ENCODE measurements at regions not wholly inside any gene's neighbourhood (a gene's known extent, or its start where the extent isn't known, plus 50 kb on each side); places are given as distances from the start of the nearest gene placed in this dataset.

- H3K36me3 ChIP-seq (ENCODE audit: insufficient read depth, low read length) = no peaks in the 10 kb centered on the region
- H3K27ac ChIP-seq (ENCODE audit: low read depth, low read length) = no peak overlapping the region
- H3K36me3 Mint-ChIP-seq = no peaks in the 10 kb centered on the region
- DNase-seq = no peak
- H3K9me3 Mint-ChIP-seq = no peaks in the 10 kb centered on the region
- no peak overlapping the region for H3K4me3 Mint-ChIP-seq
- H3K27me3 ChIP-seq (ENCODE audit: insufficient read depth, low read length) = no peaks in the 10 kb centered on the region
- H3K27me3 Mint-ChIP-seq = peaks cover 8 to 11% of the 10 kb centered on the region in 2 donors
- CTCF ChIA-PET (ENCODE audit: partially characterized antibody) = no interaction called here
- POLR2A ChIA-PET (ENCODE audit: partially characterized antibody) = no interaction called here
- intact Hi-C loops (cut with micrococcal nuclease) = no loop called here
- H3K4me1 ChIP-seq (ENCODE audit: insufficient read depth, low read length) = no peaks in the 10 kb centered on the region
- H3K4me1 Mint-ChIP-seq = peaks cover 0 to 2% (median 0%) of the 10 kb centered on the region in 4 donors
- H3K27ac Mint-ChIP-seq = no peak overlapping the region
- no peaks in the 10 kb centered on the region for H3K9me3 ChIP-seq (ENCODE audit: control insufficient read depth in 1 of 2, low read length in 2 of 2)
- H3K4me3 ChIP-seq (ENCODE audit: low read length in 2 of 2) = no peak overlapping the region
Observed at GRCh38 chr12:131565267-131566015, 145.4 kb upstream of the SFSWAP start.

- Histone ChIP-seq H3K27ac (ENCODE audit: low read depth, low read length) (no peak overlapping the region), H3K4me3 (ENCODE audit: low read length in 2 of 2) (no peak overlapping the region), H3K27me3 (ENCODE audit: insufficient read depth, low read length) (no peaks in the 10 kb centered on the region), H3K9me3 (ENCODE audit: control insufficient read depth in 1 of 2, low read length in 2 of 2) (no peaks in the 10 kb centered on the region), H3K36me3 (ENCODE audit: insufficient read depth, low read length) (no peaks in the 10 kb centered on the region), H3K4me1 (ENCODE audit: insufficient read depth, low read length) (no peaks in the 10 kb centered on the region)
- intact Hi-C loops (cut with micrococcal nuclease) = no loop called here
- no peak for DNase-seq
- Mint-ChIP-seq H3K27me3 (peaks cover 8 to 14% of the 10 kb centered on the region in 2 donors), H3K4me3 (peak overlapping the region in 1 of 8 donors; percentile 9), H3K4me1 (peaks cover 0 to 2% (median 0%) of the 10 kb centered on the region in 4 donors), H3K9me3 (no peaks in the 10 kb centered on the region), H3K27ac (no peak overlapping the region), H3K36me3 (no peaks in the 10 kb centered on the region)
- ChIA-PET POLR2A (ENCODE audit: partially characterized antibody) (no interaction called here), CTCF (ENCODE audit: partially characterized antibody) (no interaction called here)
Observed at GRCh38 chr12:131568336-131568735, 142.6 kb upstream of the SFSWAP start.

GRCh38 chr12:131570596-131570995, 140.3 kb upstream of the SFSWAP start:
- ChIA-PET POLR2A (ENCODE audit: partially characterized antibody) (no interaction called here), CTCF (ENCODE audit: partially characterized antibody) (no interaction called here)
- Histone ChIP-seq H3K4me3 (ENCODE audit: low read length in 2 of 2) (no peak overlapping the region), H3K27ac (ENCODE audit: low read depth, low read length) (no peak overlapping the region), H3K4me1 (ENCODE audit: insufficient read depth, low read length) (no peaks in the 10 kb centered on the region), H3K36me3 (ENCODE audit: insufficient read depth, low read length) (no peaks in the 10 kb centered on the region), H3K9me3 (ENCODE audit: control insufficient read depth in 1 of 2, low read length in 2 of 2) (no peaks in the 10 kb centered on the region), H3K27me3 (ENCODE audit: insufficient read depth, low read length) (no peaks in the 10 kb centered on the region)
- DNase-seq = no peak
- Mint-ChIP-seq H3K9me3 (no peaks in the 10 kb centered on the region), H3K27me3 (peaks cover 6 to 12% of the 10 kb centered on the region in 2 donors), H3K36me3 (no peaks in the 10 kb centered on the region), H3K4me3 (no peak overlapping the region), H3K4me1 (no peaks in the 10 kb centered on the region), H3K27ac (no peak overlapping the region)
- intact Hi-C loops (cut with micrococcal nuclease) = no loop called here

- CTCF ChIA-PET (ENCODE audit: partially characterized antibody) = no interaction called here
- intact Hi-C loops (cut with micrococcal nuclease) = no loop called here
- no peak for DNase-seq
- POLR2A ChIA-PET (ENCODE audit: partially characterized antibody) = no interaction called here
- H3K4me1 ChIP-seq (ENCODE audit: insufficient read depth, low read length) = no peaks in the 10 kb centered on the region
- Mint-ChIP-seq H3K4me1 (no peaks in the 10 kb centered on the region), H3K36me3 (no peaks in the 10 kb centered on the region), H3K27ac (peak overlapping the region in 2 of 7 donors; percentile 2 to 25), H3K9me3 (no peaks in the 10 kb centered on the region), H3K4me3 (no peak overlapping the region), H3K27me3 (peaks cover 7 to 9% of the 10 kb centered on the region in 2 donors)
- H3K9me3 ChIP-seq (ENCODE audit: control insufficient read depth in 1 of 2, low read length in 2 of 2) = no peaks in the 10 kb centered on the region
- no peaks in the 10 kb centered on the region for H3K27me3 ChIP-seq (ENCODE audit: insufficient read depth, low read length)
- no peak overlapping the region for H3K4me3 ChIP-seq (ENCODE audit: low read length in 2 of 2)
- no peak overlapping the region for H3K27ac ChIP-seq (ENCODE audit: low read depth, low read length)
- no peaks in the 10 kb centered on the region for H3K36me3 ChIP-seq (ENCODE audit: insufficient read depth, low read length)
Observed at GRCh38 chr12:131571827-131572226, 139.1 kb upstream of the SFSWAP start.

- no peaks in the 10 kb centered on the region for H3K36me3 Mint-ChIP-seq
Observed at GRCh38 chr12:131572626-131573025, 138.3 kb upstream of the SFSWAP start.

GRCh38 chr12:131573631-131574394, 137.1 kb upstream of the SFSWAP start:
- Mint-ChIP-seq H3K9me3 (no peaks in the 10 kb centered on the region), H3K27ac (peak overlapping the region in 1 of 7 donors; percentile 17), H3K4me3 (no peak overlapping the region), H3K27me3 (peaks cover 3 to 6% of the 10 kb centered on the region in 2 donors), H3K36me3 (no peaks in the 10 kb centered on the region), H3K4me1 (no peaks in the 10 kb centered on the region)
- H3K4me1 ChIP-seq (ENCODE audit: insufficient read depth, low read length) = no peaks in the 10 kb centered on the region
- H3K27ac ChIP-seq (ENCODE audit: low read depth, low read length) = no peak overlapping the region
- no peaks in the 10 kb centered on the region for H3K9me3 ChIP-seq (ENCODE audit: control insufficient read depth in 1 of 2, low read length in 2 of 2)
- intact Hi-C loops (cut with micrococcal nuclease) = no loop called here
- H3K27me3 ChIP-seq (ENCODE audit: insufficient read depth, low read length) = no peaks in the 10 kb centered on the region
- H3K36me3 ChIP-seq (ENCODE audit: insufficient read depth, low read length) = no peaks in the 10 kb centered on the region
- no peak overlapping the region for H3K4me3 ChIP-seq (ENCODE audit: low read length in 2 of 2)
- CTCF ChIA-PET (ENCODE audit: partially characterized antibody) = interaction anchor here (0.7 kb wide), 1 partner anchor 14 kb away, joined by 3 read pairs; no protein-coding TSS in a partner anchor
- POLR2A ChIA-PET (ENCODE audit: partially characterized antibody) = no interaction called here
- DNase-seq = no peak

More at GRCh38 chr12:131572626-131573025, 138.3 kb upstream of the SFSWAP start:
- CTCF ChIA-PET (ENCODE audit: partially characterized antibody) = no interaction called here
- Histone ChIP-seq H3K27me3 (ENCODE audit: insufficient read depth, low read length) (no peaks in the 10 kb centered on the region), H3K4me1 (ENCODE audit: insufficient read depth, low read length) (no peaks in the 10 kb centered on the region), H3K9me3 (ENCODE audit: control insufficient read depth in 1 of 2, low read length in 2 of 2) (no peaks in the 10 kb centered on the region), H3K36me3 (ENCODE audit: insufficient read depth, low read length) (no peaks in the 10 kb centered on the region), H3K4me3 (ENCODE audit: low read length in 2 of 2) (no peak overlapping the region), H3K27ac (ENCODE audit: low read depth, low read length) (no peak overlapping the region)
- Mint-ChIP-seq H3K4me3 (no peak overlapping the region), H3K27ac (no peak overlapping the region), H3K27me3 (peaks cover 7 to 9% of the 10 kb centered on the region in 2 donors), H3K9me3 (no peaks in the 10 kb centered on the region), H3K4me1 (no peaks in the 10 kb centered on the region)
- POLR2A ChIA-PET (ENCODE audit: partially characterized antibody) = no interaction called here
- no peak for DNase-seq
- intact Hi-C loops (cut with micrococcal nuclease) = no loop called here

GRCh38 chr12:131574395-131574771, 136.5 kb upstream of the SFSWAP start:
- no peaks in the 10 kb centered on the region for H3K4me1 Mint-ChIP-seq
- H3K4me1 ChIP-seq (ENCODE audit: insufficient read depth, low read length) = no peaks in the 10 kb centered on the region
- no peaks in the 10 kb centered on the region for H3K27me3 ChIP-seq (ENCODE audit: insufficient read depth, low read length)
- CTCF ChIA-PET (ENCODE audit: partially characterized antibody) = interaction anchor here (0.7 kb wide), 1 partner anchor 13 kb away, joined by 3 read pairs; no protein-coding TSS in a partner anchor
- no peaks in the 10 kb centered on the region for H3K9me3 Mint-ChIP-seq
- no peak for DNase-seq
- no peak overlapping the region for H3K27ac ChIP-seq (ENCODE audit: low read depth, low read length)
- POLR2A ChIA-PET (ENCODE audit: partially characterized antibody) = no interaction called here
- no peaks in the 10 kb centered on the region for H3K36me3 Mint-ChIP-seq
- no peaks in the 10 kb centered on the region for H3K9me3 ChIP-seq (ENCODE audit: control insufficient read depth in 1 of 2, low read length in 2 of 2)
- no peaks in the 10 kb centered on the region for H3K36me3 ChIP-seq (ENCODE audit: insufficient read depth, low read length)
- intact Hi-C loops (cut with micrococcal nuclease) = no loop called here
- H3K27ac Mint-ChIP-seq = no peak overlapping the region
- peaks cover 4 to 5% of the 10 kb centered on the region in 2 donors for H3K27me3 Mint-ChIP-seq
- no peak overlapping the region for H3K4me3 ChIP-seq (ENCODE audit: low read length in 2 of 2)
- H3K4me3 Mint-ChIP-seq = no peak overlapping the region

All from CD4-positive, alpha-beta memory T cell (primary cell).